Endothelial cell of umbilical vein (primary cell): ENCODE measurements at regions not wholly inside any gene's neighbourhood (a gene's known extent, or its start where the extent isn't known, plus 50 kb on each side); places are given as distances from the start of the nearest gene placed in this dataset.

Source experiments
- BruUV-seq: library from RNA; stranded (reverse); fragments of 400-500 nt; replicated peaks from 2 replicates; lab custom pipeline; 2021; lab: Mats Ljungman, UMichigan
- CTCF ChIA-PET: fragments of 300-600, 350-600 bp; sonication (Branson Sonifier 250); formaldehyde crosslinking; loops from one replicate; lab custom pipeline; 2021; ENCODE audit warnings: antibody characterized with exemption, inconsistent platforms; lab: Charles Lee
- POLR2A ChIA-PET: fragments of 300-600, 350-600 bp; sonication (Branson Sonifier 250); formaldehyde crosslinking; loops from one replicate; lab custom pipeline; 2021; ENCODE audit warnings: antibody characterized with exemption, inconsistent platforms; lab: Charles Lee
- DNase-seq: peaks from one replicate; pipeline ENCODE4 v3.0.0-alpha.2; 2011; ENCODE audit warnings: low read depth, low spot score
- FAIRE-seq: peaks from 2 replicates; lab custom pipeline; 2011; peaks lifted over from hg19 to GRCh38; lab: Jason Lieb, UNC
- H2AFZ ChIP-seq: 2 replicates; pipeline ENCODE4 v1.6.0; 2012; ENCODE audit warnings: low read depth, low read length, control low read depth, inconsistent platforms
- H3K27ac ChIP-seq: 2 replicates; pipeline ENCODE4 v1.5.1; 2011; ENCODE audit warnings: low read depth, mild to moderate bottlenecking, control low read depth, low read length, moderate library complexity; ENCODE audit not compliant: insufficient read depth
- H3K27me3 ChIP-seq, 2 experiments: 2 replicates each; pipeline versions ENCODE4 v1.6.0 to v1.6.1; 2011; ENCODE audit warnings: low read length in 2 of 2, mixed read lengths in 1 of 2; ENCODE audit not compliant: control insufficient read depth in 2 of 2, insufficient read depth in 2 of 2
- H3K36me3 ChIP-seq, 2 experiments: 2 replicates in 1 of 2; 3 replicates in 1 of 2; pipeline ENCODE4 v1.5.1; 2011; ENCODE audit warnings: low read length in 2 of 2, mild to moderate bottlenecking in 1 of 2, moderate library complexity in 1 of 2; ENCODE audit not compliant: control insufficient read depth in 2 of 2, insufficient read depth in 2 of 2; ENCODE audit errors: extremely low read depth in 1 of 2
- H3K4me1 ChIP-seq: 3 replicates; pipeline ENCODE4 v1.5.1; 2011; ENCODE audit warnings: mild to moderate bottlenecking, low read length; ENCODE audit not compliant: control insufficient read depth, insufficient read depth; ENCODE audit errors: extremely low read depth
- H3K4me2 ChIP-seq: 2 replicates; pipeline ENCODE4 v1.6.1; 2011; ENCODE audit warnings: low read length, control low read depth, mixed read lengths; ENCODE audit not compliant: insufficient read depth
- H3K4me3 ChIP-seq, 3 experiments: fragments of 200-600 bp in 1 of 3; sonication (generic), shearing (Covaris generic) in 1 of 3; replicated peaks in 1 of 3; 2 replicates each; pipeline ENCODE4 v1.5.1; 2011 to 2016; ENCODE audit warnings: control low read depth in 3 of 3, low read length in 3 of 3, mild to moderate bottlenecking in 2 of 3, inconsistent platforms in 1 of 3, low read depth in 1 of 3, moderate library complexity in 1 of 3; ENCODE audit not compliant: insufficient read depth in 1 of 3
- H3K79me2 ChIP-seq: 2 replicates; pipeline ENCODE4 v1.6.0; 2012; ENCODE audit warnings: low read length, inconsistent platforms; ENCODE audit not compliant: control insufficient read depth, insufficient read depth
- H3K9ac ChIP-seq: replicated peaks from 2 replicates; pipeline ENCODE3; 2011; ENCODE audit warnings: low read length, control low read depth; ENCODE audit not compliant: insufficient read depth; ENCODE audit errors: extremely low read depth
- H3K9me1 ChIP-seq: replicated peaks from 3 replicates; pipeline ENCODE4 v1.6.0; 2011; ENCODE audit warnings: mild to moderate bottlenecking, low read length; ENCODE audit not compliant: control insufficient read depth, insufficient read depth; ENCODE audit errors: extremely low read depth
- H3K9me3 ChIP-seq: replicated peaks from 2 replicates; pipeline ENCODE4 v1.5.1; 2012; ENCODE audit warnings: low read length, inconsistent platforms; ENCODE audit not compliant: control insufficient read depth, insufficient read depth
- H4K20me1 ChIP-seq: replicated peaks from 2 replicates; pipeline ENCODE3; 2011; ENCODE audit warnings: mild to moderate bottlenecking, low read length; ENCODE audit not compliant: control insufficient read depth, insufficient read depth; ENCODE audit errors: extremely low read depth
- CTCF ChIP-seq, 2 donors: IDR thresholded peaks; 1 replicate in 1 of 2; 2 replicates in 1 of 2; pipeline ENCODE4 v1.5.1; 2011; ENCODE audit warnings: low read length in 2 of 2, mild to moderate bottlenecking in 2 of 2, moderate library complexity in 2 of 2, control low read depth in 1 of 2, inconsistent platforms in 1 of 2, low read depth in 1 of 2; ENCODE audit not compliant: insufficient read depth in 1 of 2; ENCODE audit errors: extremely low read depth in 1 of 2
- EZH2 ChIP-seq: IDR thresholded peaks from 2 replicates; pipeline ENCODE4 v1.6.1; 2012; ENCODE audit warnings: borderline replicate concordance, low read depth, mild to moderate bottlenecking, moderate library complexity, low read length, inconsistent platforms; ENCODE audit not compliant: severe bottlenecking
- FOS ChIP-seq: IDR thresholded peaks from 2 replicates; pipeline ENCODE4 v1.6.1; 2011; ENCODE audit warnings: mild to moderate bottlenecking, low read length, moderate library complexity, borderline replicate concordance; ENCODE audit not compliant: insufficient read depth
- GATA2 ChIP-seq: IDR thresholded peaks from 2 replicates; pipeline ENCODE4 v1.7.0; 2011; ENCODE audit warnings: low read depth, mild to moderate bottlenecking, moderate library complexity, mixed read lengths, low read length; ENCODE audit not compliant: insufficient read length, insufficient read depth
- JUN ChIP-seq: IDR thresholded peaks from 2 replicates; pipeline ENCODE4 v1.6.1; 2011; ENCODE audit warnings: borderline replicate concordance, low read depth; ENCODE audit not compliant: insufficient read length, insufficient read depth
- MAX ChIP-seq: IDR thresholded peaks from 2 replicates; pipeline ENCODE4 v1.6.1; 2011; ENCODE audit not compliant: insufficient read depth, insufficient read length
- MYC ChIP-seq: IDR thresholded peaks from one replicate; pipeline ENCODE4 v1.6.1; 2011; ENCODE audit warnings: mild to moderate bottlenecking, low read depth, low read length
- POLR2A ChIP-seq: IDR thresholded peaks from 2 replicates; pipeline ENCODE4 v1.6.1; 2012; ENCODE audit warnings: low read depth, mild to moderate bottlenecking, control low read depth, low read length
- POLR2AphosphoS5 ChIP-seq: IDR thresholded peaks from 2 replicates; pipeline ENCODE4 v1.6.1; 2012; ENCODE audit warnings: low read depth, mild to moderate bottlenecking, control low read depth, low read length, moderate library complexity; ENCODE audit not compliant: insufficient read depth
- dilution Hi-C: fragments of 300-500 bp; cut with MboI; formaldehyde crosslinking; loops from one replicate; pipeline ENCODE4 v1.15.0; 2019; ENCODE audit warnings: low sequenced_read_pairs; ENCODE audit not compliant: extremely low pct_ligation_motif_present
- intact Hi-C: fragments of 100-400 bp; cut with micrococcal nuclease; formaldehyde crosslinking; loops from one replicate; pipeline ENCODE4 v1.10.0; 2022

GRCh38 chr4:149084144-149084543 lies 641.9 kb upstream of the NR3C2 start:
- Histone ChIP-seq H3K27me3 (no peaks in the 10 kb centered on the region), H3K4me1 (no peaks in the 10 kb centered on the region), H3K9ac (no peak overlapping the region), H3K36me3 (no peaks in the 10 kb centered on the region), H3K9me1 (no peaks in the 10 kb centered on the region), H3K79me2 (no peaks in the 10 kb centered on the region), H3K4me2 (no peak overlapping the region), H2AFZ (no peak overlapping the region), H3K9me3 (no peaks in the 10 kb centered on the region), H3K4me3 (no peak overlapping the region), H4K20me1 (no peaks in the 10 kb centered on the region), H3K27ac (no peak overlapping the region)
- CTCF ChIA-PET: no interaction called here
- POLR2A ChIA-PET: no interaction called here
- BruUV-seq: no TSS peak
- no peak for FAIRE-seq
- no peak for DNase-seq
- TF ChIP-seq GATA2: no peak
- TF ChIP-seq JUN: no peak
- no peak for TF ChIP-seq FOS
- TF ChIP-seq POLR2AphosphoS5: no peak
- no peak for TF ChIP-seq MAX
- no peak for TF ChIP-seq MYC
- TF ChIP-seq POLR2A: no peak
- intact Hi-C loops (no loop called here), dilution Hi-C loops (no loop called here)

- DNase-seq (no peak), FAIRE-seq (no peak)
- Histone ChIP-seq H4K20me1 (no peaks in the 10 kb centered on the region), H3K9me1 (no peaks in the 10 kb centered on the region), H3K9me3 (no peaks in the 10 kb centered on the region), H3K4me1 (no peaks in the 10 kb centered on the region), H3K4me2 (no peak overlapping the region), H3K36me3 (no peaks in the 10 kb centered on the region), H3K9ac (no peak overlapping the region), H2AFZ (no peak overlapping the region), H3K79me2 (no peaks in the 10 kb centered on the region), H3K4me3 (no peak overlapping the region), H3K27ac (no peak overlapping the region), H3K27me3 (no peaks in the 10 kb centered on the region)
- dilution Hi-C loops (no loop called here), intact Hi-C loops (no loop called here)
- CTCF ChIA-PET: no interaction called here
- no TSS peak for BruUV-seq
- POLR2A ChIA-PET: no interaction called here
- no peak for TF ChIP-seq MYC
- no peak for TF ChIP-seq POLR2A
- no peak for TF ChIP-seq JUN
- TF ChIP-seq POLR2AphosphoS5: no peak
- no peak for TF ChIP-seq CTCF (IDR thresholded peaks at IDR 0.05; ENCODE audit: extremely low read depth in 1 of 2, insufficient read depth in 1 of 2, low read depth in 1 of 2, low read length in 2 of 2)
- TF ChIP-seq GATA2: no peak
- TF ChIP-seq MAX: no peak
- no peak for TF ChIP-seq FOS
- no peak for TF ChIP-seq EZH2
Measured at GRCh38 chr4:149077181-149077580, 635.0 kb upstream of the NR3C2 start.
